ENCODE measurements at regions not wholly inside any gene's neighbourhood (a gene's known extent, or its start where the extent isn't known, plus 50 kb on each side); places are given as distances from the start of the nearest gene placed in this dataset.

GRCh38 chr6:27135087-27135657 is 112.3 kb upstream of the PRSS16 start:
- TF ChIP-seq CTCF (IDR thresholded peaks at IDR 0.05): no peak
- no peak for TF ChIP-seq POLR2A (IDR thresholded peaks at IDR 0.05)

All from body of pancreas (tissue), 4 donors.